ENCODE measurements at regions not wholly inside any gene's neighbourhood (a gene's known extent, or its start where the extent isn't known, plus 50 kb on each side); places are given as distances from the start of the nearest gene placed in this dataset.
"Not testable (repeated sequence)": the region's sequence is repeated elsewhere in the genome, so short reads cannot be mapped to it uniquely, and the experiment has no call there.

DNA sequence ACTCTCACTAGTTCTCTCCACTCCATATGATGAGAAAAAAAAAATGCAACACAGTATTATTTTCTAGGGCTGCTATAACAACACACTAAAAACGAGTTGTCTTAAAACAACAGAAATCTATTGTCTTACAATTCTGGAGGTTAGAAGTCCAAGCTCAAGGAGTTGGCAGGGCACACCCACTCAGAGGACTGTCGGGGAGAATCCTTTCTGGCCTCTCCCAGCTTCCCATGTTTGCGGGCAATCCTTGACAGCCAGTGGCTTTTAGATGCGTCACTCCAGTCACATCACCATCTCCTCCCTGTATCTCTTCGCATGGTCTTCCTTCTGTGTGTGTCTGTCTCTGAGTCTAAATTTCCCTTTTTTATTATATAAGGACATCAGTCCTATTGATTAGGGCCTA, 64.0 kb upstream of the KIF2A start:
- ATAC-seq (ENCODE audit: low read depth); DNase-seq; H3K4me3 Mint-ChIP-seq; H3K9me3 Mint-ChIP-seq; H3K27ac Mint-ChIP-seq; H3K36me3 Mint-ChIP-seq; H3K27me3 Mint-ChIP-seq: not testable (repeated sequence)
- POLR2A ChIA-PET = interaction anchor here (1.1 kb wide), 1 partner anchor 162 kb away, joined by 3 read pairs; the partner anchor contains the start of gene DIMT1
- H3K4me1 Mint-ChIP-seq = peaks cover 19% of the 10 kb centered on the region

GRCh38 chr5:62243046-62243445, 63.0 kb upstream of the KIF2A start:
- H3K4me3 Mint-ChIP-seq; POLR2A ChIA-PET; H3K9me3 Mint-ChIP-seq; H3K27me3 Mint-ChIP-seq; H3K36me3 Mint-ChIP-seq; ATAC-seq (ENCODE audit: low read depth); DNase-seq; H3K27ac Mint-ChIP-seq: not testable (repeated sequence)
- H3K4me1 Mint-ChIP-seq = peaks cover 14% of the 10 kb centered on the region

- Mint-ChIP-seq H3K36me3 (peaks cover 12% of the 10 kb centered on the region), H3K4me1 (peaks cover 13% of the 10 kb centered on the region)
- DNase-seq; H3K4me3 Mint-ChIP-seq; H3K9me3 Mint-ChIP-seq; H3K27ac Mint-ChIP-seq; ATAC-seq (ENCODE audit: low read depth); H3K27me3 Mint-ChIP-seq; POLR2A ChIA-PET: not testable (repeated sequence)
Measured at GRCh38 chr5:62248192-62248591, 57.8 kb upstream of the KIF2A start.

DNA sequence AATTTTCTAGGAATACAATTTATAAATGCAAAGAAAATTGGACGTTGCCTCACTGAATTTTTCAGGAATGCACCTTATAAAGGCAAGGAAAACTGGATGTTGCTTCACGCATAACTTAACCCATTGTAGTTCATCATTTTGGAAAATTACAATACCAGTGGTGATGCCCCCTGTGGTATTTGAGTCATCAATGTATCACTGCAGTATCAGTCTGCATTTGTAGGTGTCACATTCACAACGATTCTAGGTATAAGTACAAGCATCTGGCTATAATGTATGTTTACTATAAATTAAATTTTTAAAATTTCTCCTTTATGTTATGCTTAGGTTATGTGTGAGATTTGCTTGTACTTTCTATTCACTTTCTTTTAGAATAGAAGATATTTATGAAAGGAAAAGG, 55.9 kb upstream of the KIF2A start:
- H3K4me3 Mint-ChIP-seq; H3K27ac Mint-ChIP-seq; ATAC-seq (ENCODE audit: low read depth); DNase-seq; H3K4me1 Mint-ChIP-seq; H3K27me3 Mint-ChIP-seq; POLR2A ChIA-PET: not testable (repeated sequence)
- peaks cover 15% of the 10 kb centered on the region for H3K9me3 Mint-ChIP-seq
- peaks cover 23% of the 10 kb centered on the region for H3K36me3 Mint-ChIP-seq

DNA sequence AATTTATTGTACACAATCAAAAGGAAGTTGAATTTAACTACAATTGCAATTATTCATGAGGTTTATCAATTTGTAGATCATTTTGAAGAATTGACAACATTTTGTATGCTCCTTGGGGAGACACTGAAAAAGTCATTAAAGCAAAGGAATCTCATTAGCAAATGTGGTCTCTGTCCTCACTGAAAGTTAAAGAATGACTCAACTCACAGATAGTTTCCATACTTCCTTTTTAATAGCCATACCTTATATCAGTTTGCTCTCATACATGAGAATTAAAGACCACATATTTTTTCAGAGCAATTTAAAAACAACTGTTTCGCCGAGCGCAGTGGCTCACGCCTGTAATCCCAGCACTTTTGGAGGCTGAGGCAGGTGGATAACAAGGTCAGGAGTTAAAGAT, 55.1 kb upstream of the KIF2A start:
- peaks cover 23% of the 10 kb centered on the region for H3K36me3 Mint-ChIP-seq
- peaks cover 15% of the 10 kb centered on the region for H3K9me3 Mint-ChIP-seq
- DNase-seq; H3K4me3 Mint-ChIP-seq; H3K27ac Mint-ChIP-seq; ATAC-seq (ENCODE audit: low read depth); POLR2A ChIA-PET; H3K4me1 Mint-ChIP-seq; H3K27me3 Mint-ChIP-seq: not testable (repeated sequence)

DNA sequence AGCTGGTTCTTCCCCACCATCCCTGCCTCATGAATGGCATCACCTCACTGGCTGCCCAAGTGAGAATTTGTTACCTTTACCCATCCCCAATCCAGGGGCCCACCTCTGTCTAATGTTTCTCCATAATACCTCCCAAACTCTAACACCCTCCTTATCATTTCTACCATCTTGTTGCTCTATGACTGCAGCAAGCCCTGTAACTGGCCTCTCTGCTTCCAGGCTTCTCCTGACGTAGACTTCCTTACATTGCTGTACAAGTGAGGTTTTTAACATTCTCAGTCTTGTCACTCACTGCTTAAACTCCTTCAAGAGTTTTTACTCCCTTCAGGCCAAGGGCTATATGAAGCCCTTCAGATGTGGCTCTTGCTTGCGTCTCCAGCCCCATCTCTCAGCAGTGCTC, 53.5 kb upstream of the KIF2A start:
- Mint-ChIP-seq H3K9me3 (peaks cover 15% of the 10 kb centered on the region), H3K36me3 (peaks cover 23% of the 10 kb centered on the region), H3K4me1 (peaks cover 20% of the 10 kb centered on the region)
- H3K27me3 Mint-ChIP-seq; DNase-seq; H3K27ac Mint-ChIP-seq; POLR2A ChIA-PET; ATAC-seq (ENCODE audit: low read depth); H3K4me3 Mint-ChIP-seq: not testable (repeated sequence)

DNA sequence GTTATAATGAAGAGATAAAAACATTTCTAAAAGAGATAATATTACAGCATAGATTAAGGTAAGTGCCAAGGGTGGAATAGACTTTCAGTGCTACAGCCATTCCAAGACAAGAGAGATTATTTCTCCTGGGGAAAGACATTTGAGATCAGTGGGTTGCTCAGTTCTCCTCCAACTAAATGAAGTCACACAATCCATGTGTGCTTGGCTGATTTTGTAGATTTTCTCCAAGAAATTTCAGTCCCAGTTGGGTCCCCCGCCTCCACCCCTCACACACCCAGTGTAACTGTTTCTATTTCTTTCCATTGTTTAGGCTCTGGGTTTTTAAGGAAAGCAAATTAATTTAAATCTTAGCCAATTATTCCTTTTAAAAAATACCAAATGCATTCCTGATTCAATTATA, 50.5 kb upstream of the KIF2A start:
- not testable (repeated sequence) for H3K27me3 Mint-ChIP-seq; DNase-seq; ATAC-seq (ENCODE audit: low read depth)
- Mint-ChIP-seq H3K27ac (peak overlapping the region; percentile 81), H3K4me1 (peaks cover 33% of the 10 kb centered on the region), H3K36me3 (peaks cover 34% of the 10 kb centered on the region), H3K4me3 (peak overlapping the region; percentile 13), H3K9me3 (peaks cover 17% of the 10 kb centered on the region)
- POLR2A ChIA-PET = interaction anchor here (1.4 kb wide), 1 partner anchor 30 kb away, joined by 3 read pairs; no protein-coding TSS in a partner anchor

DNA sequence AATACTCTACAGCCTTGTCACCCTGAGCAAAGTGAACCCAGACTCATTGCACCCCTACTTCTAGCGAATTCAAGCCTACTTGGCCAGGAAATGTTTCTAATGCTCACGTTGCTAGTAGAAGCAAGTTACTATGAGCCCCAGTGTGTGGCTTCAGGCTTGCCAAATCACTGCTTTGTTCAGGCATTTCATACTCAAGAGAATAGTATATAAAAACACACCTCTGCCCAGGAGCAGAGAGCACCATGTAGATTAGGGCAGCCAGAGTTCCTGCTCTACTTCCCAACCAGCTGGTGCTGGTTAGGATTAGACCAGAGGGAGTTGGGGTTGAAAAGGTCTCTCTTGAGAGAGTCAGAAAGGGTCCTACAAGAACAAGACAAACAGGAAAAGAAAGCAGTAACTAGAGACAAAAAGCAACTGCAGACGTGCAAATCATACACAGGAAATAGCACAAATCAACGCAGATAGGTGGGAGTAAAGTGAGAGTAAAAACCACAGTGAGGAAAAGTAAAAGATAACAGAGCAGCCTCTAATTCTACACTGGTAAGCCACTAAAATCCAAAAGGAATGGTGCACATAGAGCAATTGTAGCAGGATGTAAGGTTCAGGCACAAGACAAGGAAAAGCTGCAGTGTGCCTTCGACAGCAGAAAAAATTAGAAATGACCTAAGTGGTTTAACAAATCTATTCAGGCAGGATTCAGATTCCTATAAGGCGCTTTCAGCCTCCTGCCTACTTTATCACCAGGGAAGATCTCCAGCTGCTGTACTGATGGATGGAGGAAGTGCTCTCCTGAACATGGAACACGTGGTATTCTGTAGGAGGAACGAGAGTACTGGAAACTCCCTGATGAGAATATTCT, 49.6 kb upstream of the KIF2A start:
- H3K9me3 Mint-ChIP-seq = peaks cover 15% of the 10 kb centered on the region
- peaks cover 34% of the 10 kb centered on the region for H3K36me3 Mint-ChIP-seq
- H3K27ac Mint-ChIP-seq = peak overlapping the region; percentile 98
- peak; percentile 35 for DNase-seq
- POLR2A ChIA-PET = interaction anchor here (1.0 to 1.4 kb wide), 3 partner anchors 28 to 50 kb away, joined by 3 to 6 read pairs (median 5); partner anchors contain the start of gene KIF2A
- no peaks in the 10 kb centered on the region for H3K27me3 Mint-ChIP-seq
- peaks cover 39% of the 10 kb centered on the region for H3K4me1 Mint-ChIP-seq
- peak; percentile 83 for ATAC-seq (ENCODE audit: low read depth)
- peak overlapping the region; percentile 60 for H3K4me3 Mint-ChIP-seq
